ENCODE measurements at regions not wholly inside any gene's neighbourhood (a gene's known extent, or its start where the extent isn't known, plus 50 kb on each side); places are given as distances from the start of the nearest gene placed in this dataset.

GRCh38 chr10:131534836-131535235 lies 223.3 kb upstream of the TCERG1L start:
- H3K9me3 Mint-ChIP-seq: peaks cover 0 to 1% (median 0%) of the 10 kb centered on the region in 7 donors
- H3K4me1 ChIP-seq (ENCODE audit: control insufficient read depth in 1 of 2, insufficient read depth in 2 of 2, low read length in 2 of 2): no peaks in the 10 kb centered on the region
- no peak overlapping the region for H3K4me3 Mint-ChIP-seq
- no peak overlapping the region for H2AFZ ChIP-seq (ENCODE audit: insufficient read depth, low read depth, low read length, poor library complexity, severe bottlenecking)
- DNase-seq: no peak
- peaks cover 0 to 5% (median 2%) of the 10 kb centered on the region in 3 donors for H3K27me3 Mint-ChIP-seq (ENCODE audit: low read depth in 3 of 3)
- no peaks in the 10 kb centered on the region for H3K79me2 ChIP-seq (ENCODE audit: insufficient read depth, low read length)
- no peak overlapping the region for H3K27ac ChIP-seq (ENCODE audit: low read depth in 1 of 2, low read length in 2 of 2)
- no peaks in the 10 kb centered on the region for H3K36me3 Mint-ChIP-seq
- intact Hi-C loops (cut with micrococcal nuclease): no loop called here
- no peak overlapping the region for H3K9ac ChIP-seq (ENCODE audit: insufficient read depth, low read length, poor library complexity, severe bottlenecking)
- H3K27me3 ChIP-seq (ENCODE audit: control insufficient read depth in 2 of 2, insufficient read depth in 2 of 2, low read length in 2 of 2): no peaks in the 10 kb centered on the region
- WGBS (ENCODE audit: insufficient coverage): 84% methylated on average over 6 of the region's 11 CpGs
- no peaks in the 10 kb centered on the region for H3K9me3 ChIP-seq (replicated peaks in 1 of 2; ENCODE audit: control insufficient read depth in 1 of 2, insufficient read depth in 1 of 2, low read length in 2 of 2)
- no peak overlapping the region for H3K4me3 ChIP-seq (replicated peaks in 1 of 3; ENCODE audit: low read depth in 2 of 3, low read length in 3 of 3)
- H3K36me3 ChIP-seq (replicated peaks in 1 of 2; ENCODE audit: control insufficient read depth in 1 of 2, insufficient read depth in 2 of 2, low read length in 2 of 2): no peaks in the 10 kb centered on the region
- no peak overlapping the region for H3K27ac Mint-ChIP-seq
- no peak overlapping the region for H3K4me2 ChIP-seq (replicated peaks; ENCODE audit: extremely low read depth, low read length, poor library complexity, severe bottlenecking)
- no peaks in the 10 kb centered on the region for H3K4me1 Mint-ChIP-seq
- TF ChIP-seq CTCF (IDR thresholded peaks at IDR 0.05): no peak
- H4K20me1 ChIP-seq (ENCODE audit: insufficient read depth, low read length): no peaks in the 10 kb centered on the region

- H3K4me2 ChIP-seq (replicated peaks; ENCODE audit: extremely low read depth, low read length, poor library complexity, severe bottlenecking): no peak overlapping the region
- H3K27me3 ChIP-seq (ENCODE audit: control insufficient read depth in 2 of 2, insufficient read depth in 2 of 2, low read length in 2 of 2): no peaks in the 10 kb centered on the region
- no peak for TF ChIP-seq CTCF (IDR thresholded peaks at IDR 0.05)
- no peak for DNase-seq
- H3K9ac ChIP-seq (ENCODE audit: insufficient read depth, low read length, poor library complexity, severe bottlenecking): no peak overlapping the region
- H3K4me1 Mint-ChIP-seq: no peaks in the 10 kb centered on the region
- H2AFZ ChIP-seq (ENCODE audit: insufficient read depth, low read depth, low read length, poor library complexity, severe bottlenecking): no peak overlapping the region
- H3K27ac ChIP-seq (ENCODE audit: low read depth in 1 of 2, low read length in 2 of 2): no peak overlapping the region
- H3K27me3 Mint-ChIP-seq (ENCODE audit: low read depth in 3 of 3): peaks cover 0 to 5% (median 4%) of the 10 kb centered on the region in 3 donors
- H4K20me1 ChIP-seq (ENCODE audit: insufficient read depth, low read length): no peaks in the 10 kb centered on the region
- no peaks in the 10 kb centered on the region for H3K36me3 Mint-ChIP-seq
- H3K36me3 ChIP-seq (replicated peaks in 1 of 2; ENCODE audit: control insufficient read depth in 1 of 2, insufficient read depth in 2 of 2, low read length in 2 of 2): no peaks in the 10 kb centered on the region
- intact Hi-C loops (cut with micrococcal nuclease): no loop called here
- no peaks in the 10 kb centered on the region for H3K79me2 ChIP-seq (ENCODE audit: insufficient read depth, low read length)
- no peaks in the 10 kb centered on the region for H3K9me3 ChIP-seq (replicated peaks in 1 of 2; ENCODE audit: control insufficient read depth in 1 of 2, insufficient read depth in 1 of 2, low read length in 2 of 2)
- peak overlapping the region in 1 of 7 donors; percentile 23 for H3K27ac Mint-ChIP-seq
- no peaks in the 10 kb centered on the region for H3K4me1 ChIP-seq (ENCODE audit: control insufficient read depth in 1 of 2, insufficient read depth in 2 of 2, low read length in 2 of 2)
- H3K4me3 Mint-ChIP-seq: no peak overlapping the region
- H3K9me3 Mint-ChIP-seq: peaks cover 0 to 1% (median 0%) of the 10 kb centered on the region in 7 donors
- WGBS (ENCODE audit: insufficient coverage): 89% methylated on average over 14 of the region's 15 CpGs
- H3K4me3 ChIP-seq (replicated peaks in 1 of 3; ENCODE audit: low read depth in 2 of 3, low read length in 3 of 3): no peak overlapping the region
Observed at GRCh38 chr10:131536676-131537075, 225.2 kb upstream of the TCERG1L start.

Data from CD14-positive monocyte (primary cell).